HFF-Myc (cell line): ENCODE measurements at regions not wholly inside any gene's neighbourhood (a gene's known extent, or its start where the extent isn't known, plus 50 kb on each side); places are given as distances from the start of the nearest gene placed in this dataset.

Experiments used
- DNase-seq: peaks from one replicate; pipeline ENCODE4 v3.0.0-alpha.2; 2011; ENCODE audit warnings: low read depth; ENCODE audit errors: extremely low read depth
- H3K4me3 ChIP-seq: replicated peaks from 2 replicates; pipeline ENCODE4 v1.5.1; 2011; ENCODE audit warnings: low read depth, mild to moderate bottlenecking, control low read depth, low read length
- TF ChIP-seq, protein P1 (sequence below): IDR thresholded peaks from 2 replicates; pipeline ENCODE4 v1.5.1; 2012; ENCODE audit warnings: mild to moderate bottlenecking, low read depth, low read length, control low read depth; ENCODE audit errors: missing control alignments

DNA sequence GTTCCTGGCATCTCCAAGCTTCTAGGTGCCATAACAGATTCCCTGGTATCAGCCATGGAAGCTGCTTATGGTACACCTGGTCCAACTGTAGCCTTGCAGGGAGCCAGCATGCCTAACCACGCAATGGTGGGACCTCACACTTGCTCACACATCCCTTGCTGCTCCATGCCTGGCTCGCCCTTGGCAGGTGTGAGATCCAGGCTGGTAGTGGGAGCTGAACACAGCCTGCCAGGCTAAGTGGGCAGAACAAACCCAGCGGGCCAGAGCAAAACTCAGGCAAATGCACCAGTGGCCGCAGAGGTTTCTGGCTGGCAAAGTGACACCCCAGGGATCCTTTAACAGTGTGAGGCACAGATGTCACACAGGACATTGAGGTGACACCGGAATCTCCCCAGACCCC lies 185.8 kb downstream of the NDUFA10 start:
- DNase-seq: no peak
- TF ChIP-seq, protein P1, sequence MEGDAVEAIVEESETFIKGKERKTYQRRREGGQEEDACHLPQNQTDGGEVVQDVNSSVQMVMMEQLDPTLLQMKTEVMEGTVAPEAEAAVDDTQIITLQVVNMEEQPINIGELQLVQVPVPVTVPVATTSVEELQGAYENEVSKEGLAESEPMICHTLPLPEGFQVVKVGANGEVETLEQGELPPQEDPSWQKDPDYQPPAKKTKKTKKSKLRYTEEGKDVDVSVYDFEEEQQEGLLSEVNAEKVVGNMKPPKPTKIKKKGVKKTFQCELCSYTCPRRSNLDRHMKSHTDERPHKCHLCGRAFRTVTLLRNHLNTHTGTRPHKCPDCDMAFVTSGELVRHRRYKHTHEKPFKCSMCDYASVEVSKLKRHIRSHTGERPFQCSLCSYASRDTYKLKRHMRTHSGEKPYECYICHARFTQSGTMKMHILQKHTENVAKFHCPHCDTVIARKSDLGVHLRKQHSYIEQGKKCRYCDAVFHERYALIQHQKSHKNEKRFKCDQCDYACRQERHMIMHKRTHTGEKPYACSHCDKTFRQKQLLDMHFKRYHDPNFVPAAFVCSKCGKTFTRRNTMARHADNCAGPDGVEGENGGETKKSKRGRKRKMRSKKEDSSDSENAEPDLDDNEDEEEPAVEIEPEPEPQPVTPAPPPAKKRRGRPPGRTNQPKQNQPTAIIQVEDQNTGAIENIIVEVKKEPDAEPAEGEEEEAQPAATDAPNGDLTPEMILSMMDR: no peak
- H3K4me3 ChIP-seq: no peak overlapping the region

DNA sequence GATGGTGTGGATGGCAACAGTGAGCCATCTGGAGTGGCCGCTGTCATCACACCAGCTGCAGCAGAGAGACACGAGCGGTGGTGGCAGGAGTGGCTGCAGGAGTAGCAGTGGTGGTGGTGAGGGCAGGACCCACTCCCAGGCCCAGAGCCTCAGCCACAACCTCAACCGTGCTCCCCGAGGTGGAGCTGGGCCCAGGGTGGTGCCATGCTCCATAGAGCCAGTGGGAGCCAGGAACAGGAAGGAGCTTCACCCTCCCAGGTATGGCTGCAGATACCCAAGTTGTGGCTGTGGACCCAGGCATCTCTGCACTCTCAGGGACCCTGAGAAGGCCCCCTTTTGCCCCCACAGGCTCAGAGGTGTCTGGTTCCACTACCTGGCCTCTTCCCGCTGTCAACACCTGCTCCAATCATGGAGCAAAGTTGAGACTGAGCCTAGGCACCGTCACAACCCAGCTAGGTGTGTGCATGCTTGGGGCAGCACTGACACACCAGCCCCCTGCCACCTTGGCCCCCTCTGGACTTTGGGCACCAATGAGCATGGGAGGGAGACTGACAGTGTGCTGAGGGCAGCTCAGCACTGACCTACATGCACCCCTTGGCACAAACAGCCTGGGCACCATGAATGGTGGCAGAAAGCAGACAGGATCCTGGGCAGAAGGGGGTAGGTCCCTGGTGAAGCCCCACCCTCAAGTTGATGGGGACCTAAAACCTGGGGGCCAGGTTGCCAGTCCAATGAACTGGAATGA lies 188.9 kb downstream of the NDUFA10 start:
- no peak for DNase-seq
- H3K4me3 ChIP-seq: no peak overlapping the region
- TF ChIP-seq, protein P1: no peak

DNA sequence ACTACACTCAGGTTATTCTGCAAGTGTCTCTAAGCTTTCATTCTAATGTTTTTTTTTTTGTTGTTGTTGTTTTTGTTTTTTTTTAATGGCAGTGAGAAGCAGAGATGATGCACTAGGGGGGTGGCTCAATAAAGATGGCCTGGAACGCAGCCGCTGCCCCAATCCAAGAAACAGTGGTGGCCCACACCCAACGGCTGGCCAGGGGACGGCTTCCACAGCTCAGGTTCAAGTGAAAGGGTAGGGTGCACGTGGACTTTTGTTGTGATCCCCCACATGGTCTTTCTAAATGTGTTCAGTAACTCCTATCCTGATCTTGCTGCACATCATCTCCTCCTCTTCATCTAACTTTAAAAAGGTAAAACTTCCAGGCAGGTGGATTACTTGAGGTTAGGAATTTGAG lies 190.1 kb downstream of the NDUFA10 start:
- H3K4me3 ChIP-seq: no peak overlapping the region

DNA sequence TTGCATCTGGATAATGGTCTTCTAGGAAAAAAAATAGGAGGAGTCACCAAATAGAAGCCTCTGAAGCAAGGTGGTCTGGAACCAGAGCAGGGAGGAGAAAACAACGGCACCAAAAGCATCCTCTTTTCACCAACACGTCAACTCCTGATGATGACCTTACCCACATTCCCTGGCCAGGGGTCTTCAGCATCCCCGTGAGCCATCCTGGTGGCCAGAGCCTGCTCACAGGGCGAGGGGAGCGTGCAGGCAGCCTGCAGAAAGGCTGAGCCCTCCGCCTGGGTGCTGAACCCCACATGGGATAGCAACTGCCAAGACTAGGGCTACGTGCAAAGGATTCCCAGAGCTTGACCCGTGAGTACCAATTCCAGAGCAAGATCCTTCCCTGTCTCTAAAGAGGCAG lies 191.0 kb downstream of the NDUFA10 start:
- DNase-seq: no peak
- no peak overlapping the region for H3K4me3 ChIP-seq
- TF ChIP-seq, protein P1: no peak

More for the DNA sequence above, 190.1 kb downstream of the NDUFA10 start:
- no peak for DNase-seq
- TF ChIP-seq, protein P1: no peak

DNA sequence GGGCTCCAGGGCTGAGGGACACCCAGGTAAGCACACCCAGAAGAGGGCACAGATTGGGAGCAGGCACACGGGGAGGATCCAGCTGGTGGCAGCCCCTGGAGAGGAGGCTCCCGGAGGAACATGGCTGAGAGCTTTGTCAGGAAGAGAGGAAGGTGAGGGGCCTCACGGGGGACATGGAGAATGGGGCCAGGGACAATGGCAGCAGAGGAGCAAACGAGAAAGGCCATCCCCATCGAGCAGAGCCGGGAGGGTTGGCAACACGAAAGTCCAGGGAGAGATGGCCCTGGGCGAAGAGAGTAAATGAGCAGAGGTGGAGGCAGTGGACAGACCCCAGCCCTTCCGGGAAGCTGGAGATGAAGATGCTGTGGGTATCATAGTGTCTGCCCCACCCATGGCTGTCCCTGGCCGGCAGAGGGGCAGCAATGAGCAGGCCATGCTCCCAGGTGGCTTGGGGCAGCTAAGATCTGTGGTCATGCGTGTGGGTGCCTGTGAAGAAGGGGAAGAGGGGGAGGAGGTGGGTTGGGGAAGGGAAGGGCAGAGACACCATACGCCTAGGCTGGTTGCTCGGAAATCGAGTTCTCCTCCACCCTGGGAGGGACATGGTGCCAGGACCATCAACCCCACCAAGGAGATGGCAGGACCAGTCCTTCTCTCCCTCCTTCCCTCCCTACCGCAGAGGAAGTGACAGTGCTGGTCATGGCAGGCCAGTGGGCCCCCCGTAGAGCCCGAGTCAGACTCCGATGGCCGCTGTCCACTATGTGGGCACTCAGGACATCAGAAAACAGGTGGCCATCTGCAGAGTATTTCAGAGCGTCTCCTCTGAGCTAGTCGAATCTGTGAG lies 191.7 kb downstream of the NDUFA10 start:
- DNase-seq: no peak
- no peak overlapping the region for H3K4me3 ChIP-seq
- TF ChIP-seq, protein P1: no peak

DNA sequence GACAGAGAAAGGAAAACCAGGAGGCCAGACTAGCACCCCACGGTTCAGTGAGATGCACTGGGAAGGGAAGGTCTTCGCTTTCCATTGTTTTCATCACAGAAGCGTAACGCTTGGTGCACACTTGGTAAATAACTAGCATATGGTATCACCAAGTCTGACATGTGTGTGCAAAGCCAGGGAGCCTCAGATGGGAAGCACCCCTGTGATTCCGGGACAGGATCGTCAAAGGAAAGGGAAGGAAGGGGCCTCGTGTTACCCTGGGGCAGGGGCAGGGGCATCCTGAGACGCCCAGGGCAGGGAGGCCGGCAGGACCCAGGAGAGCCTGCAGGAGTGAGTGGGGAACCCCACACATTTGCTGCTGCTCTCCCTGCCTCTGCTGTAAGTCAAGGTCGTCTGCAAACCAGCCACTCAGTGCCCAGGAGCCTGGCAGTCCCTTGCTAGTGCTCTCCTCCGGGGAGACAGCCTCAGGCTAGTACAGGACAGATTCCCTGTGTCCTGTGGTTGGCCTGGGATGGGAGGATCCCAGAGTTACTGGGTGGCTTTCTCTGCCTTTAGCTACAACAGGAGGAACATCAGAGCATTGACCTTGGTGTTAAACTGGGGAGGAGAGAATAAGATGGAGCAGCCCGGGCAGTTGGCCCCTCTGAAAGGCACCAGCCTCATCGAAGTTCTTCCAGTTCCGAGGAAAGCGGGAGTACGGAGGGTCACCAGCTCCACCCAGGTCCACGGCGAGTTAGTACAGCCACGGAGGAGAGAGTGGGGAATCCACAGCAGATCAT lies 192.5 kb downstream of the NDUFA10 start:
- TF ChIP-seq, protein P1: no peak
- no peak for DNase-seq

More for the DNA sequence above, 192.5 kb downstream of the NDUFA10 start:
- no peak overlapping the region for H3K4me3 ChIP-seq
